Liver (tissue), 8 donors: ENCODE measurements at regions not wholly inside any gene's neighbourhood (a gene's known extent, or its start where the extent isn't known, plus 50 kb on each side); places are given as distances from the start of the nearest gene placed in this dataset.

ENCODE experiments used
- DNase-seq: peaks from one replicate; pipeline ENCODE4 v3.0.0-alpha.2; 2017; ENCODE audit warnings: low spot score
- H3K27ac ChIP-seq, 2 donors: one replicate each; pipeline ENCODE4 v1.7.0; 2013; ENCODE audit warnings: inconsistent platforms in 2 of 2, low read length in 2 of 2, control low read depth in 1 of 2, low read depth in 1 of 2, mild to moderate bottlenecking in 1 of 2
- H3K27me3 ChIP-seq, 4 donors: one replicate each; pipeline versions ENCODE4 v1.6.1 to v1.7.0; 2013; ENCODE audit warnings: low read length in 3 of 4, inconsistent platforms in 1 of 4, mild to moderate bottlenecking in 1 of 4, moderate library complexity in 1 of 4; ENCODE audit not compliant: control insufficient read depth in 4 of 4, insufficient read depth in 4 of 4
- H3K36me3 ChIP-seq, 4 donors: one replicate each; pipeline versions ENCODE4 v1.6.1 to v1.7.0; 2013; ENCODE audit warnings: low read length in 3 of 4, mild to moderate bottlenecking in 3 of 4, low read depth in 1 of 4, moderate library complexity in 1 of 4; ENCODE audit not compliant: control insufficient read depth in 4 of 4, insufficient read depth in 3 of 4
- H3K4me1 ChIP-seq, 4 donors: one replicate each; pipeline versions ENCODE4 v1.6.1 to v1.7.0; 2013; ENCODE audit warnings: low read length in 3 of 4, mild to moderate bottlenecking in 3 of 4, moderate library complexity in 1 of 4; ENCODE audit not compliant: control insufficient read depth in 4 of 4, insufficient read depth in 4 of 4
- H3K4me3 ChIP-seq, 3 donors: one replicate each; pipeline versions ENCODE4 v1.6.1 to v1.7.0; 2013; ENCODE audit warnings: low read length in 3 of 3, control low read depth in 1 of 3, low read depth in 1 of 3, mild to moderate bottlenecking in 1 of 3
- H3K9ac ChIP-seq, 2 donors: one replicate each; pipeline ENCODE4 v1.7.0; 2013; ENCODE audit warnings: low read length in 2 of 2, mild to moderate bottlenecking in 2 of 2, moderate library complexity in 2 of 2, control low read depth in 1 of 2, low read depth in 1 of 2
- H3K9me3 ChIP-seq, 4 donors: one replicate each; pipeline versions ENCODE4 v1.6.1 to v1.7.0; 2013; ENCODE audit warnings: low read length in 3 of 4; ENCODE audit not compliant: control insufficient read depth in 4 of 4
- ATF3 ChIP-seq: IDR thresholded peaks from 2 replicates; pipeline ENCODE4 v1.6.1; 2016; ENCODE audit warnings: antibody characterized with exemption
- CTCF ChIP-seq: fragments of 150-350 bp; IDR thresholded peaks from 2 replicates; pipeline ENCODE4 v1.5.1; 2017; ENCODE audit warnings: improper control_type of control experiment, low read depth, low read length; ENCODE audit not compliant: missing input control
- EGR1 ChIP-seq, 2 donors: IDR thresholded peaks; 2 replicates each; pipeline ENCODE4 v1.6.1; 2016 to 2018; ENCODE audit warnings: antibody characterized with exemption in 2 of 2, low read depth in 2 of 2
- FOXA2 ChIP-seq: IDR thresholded peaks from 2 replicates; pipeline ENCODE4 v1.6.1; 2016; ENCODE audit warnings: antibody characterized with exemption
- GABPA ChIP-seq, 2 donors: IDR thresholded peaks in 1 of 2; conservative IDR thresholded peaks in 1 of 2; 2 replicates each; pipeline ENCODE4 v1.6.1; 2016; ENCODE audit warnings: antibody characterized with exemption in 2 of 2, mild to moderate bottlenecking in 1 of 2, moderate library complexity in 1 of 2
- HNF4A ChIP-seq, 2 donors: conservative IDR thresholded peaks; 2 replicates each; pipeline ENCODE4 v1.6.1; 2016; ENCODE audit warnings: antibody characterized with exemption in 2 of 2, mild to moderate bottlenecking in 2 of 2
- HNF4G ChIP-seq: IDR thresholded peaks from 2 replicates; pipeline ENCODE4 v1.6.1; 2016; ENCODE audit warnings: antibody characterized with exemption
- JUND ChIP-seq, 2 donors: IDR thresholded peaks; 2 replicates each; pipeline ENCODE4 v1.6.1; 2016; ENCODE audit warnings: antibody characterized with exemption in 2 of 2
- MAX ChIP-seq: IDR thresholded peaks from 2 replicates; pipeline ENCODE4 v1.6.1; 2016; ENCODE audit warnings: antibody characterized with exemption
- NR2F2 ChIP-seq: IDR thresholded peaks from 2 replicates; pipeline ENCODE4 v1.6.1; 2016; ENCODE audit warnings: antibody characterized with exemption
- RAD21 ChIP-seq, 2 donors: IDR thresholded peaks; 2 replicates each; pipeline ENCODE4 v1.6.1; 2016; ENCODE audit warnings: antibody characterized with exemption in 2 of 2, mild to moderate bottlenecking in 2 of 2
- REST ChIP-seq: IDR thresholded peaks from 2 replicates; pipeline ENCODE4 v1.6.1; 2016; ENCODE audit warnings: antibody characterized with exemption, mild to moderate bottlenecking
- RXRA ChIP-seq, 2 donors: IDR thresholded peaks; 2 replicates each; pipeline ENCODE4 v1.6.1; 2017 to 2018; ENCODE audit warnings: antibody characterized with exemption in 2 of 2, mild to moderate bottlenecking in 1 of 2
- SP1 ChIP-seq: IDR thresholded peaks from 2 replicates; pipeline ENCODE4 v1.6.1; 2018; ENCODE audit warnings: antibody characterized with exemption, mild to moderate bottlenecking
- TAF1 ChIP-seq: conservative IDR thresholded peaks from 2 replicates; pipeline ENCODE4 v1.6.1; 2016; ENCODE audit warnings: antibody characterized with exemption, mild to moderate bottlenecking
- YY1 ChIP-seq: IDR thresholded peaks from 2 replicates; pipeline ENCODE4 v1.6.1; 2016; ENCODE audit warnings: antibody characterized with exemption, mild to moderate bottlenecking
- ZBTB33 ChIP-seq: IDR thresholded peaks from 2 replicates; pipeline ENCODE4 v1.6.1; 2016; ENCODE audit warnings: antibody characterized with exemption
- WGBS: extraction: QIAGEN DNeasy Blood & Tissue Kit; methylation state at CpG from one replicate; pipeline ENCODE4 v1.1.7; 2013; 5-methylcytosine and 5-hydroxymethylcytosine counted together
- donor health status: healthy.
- donor health status: healthy.
- donor health status: healthy.
- donor health status: healthy.
- donor health status: healthy.

- no peak overlapping the region for H3K9ac ChIP-seq
- no peak for TF ChIP-seq FOXA2
- TF ChIP-seq CTCF: no peak
- TF ChIP-seq RXRA (IDR thresholded peaks at IDR 0.05): no peak
- TF ChIP-seq GABPA (IDR thresholded peaks at IDR 0.05 in 1 of 2, conservative IDR thresholded peaks at IDR 0.05 in 1 of 2): no peak
- TF ChIP-seq ZBTB33: no peak
- TF ChIP-seq HNF4G: no peak
- no peak for TF ChIP-seq YY1
- no peak for TF ChIP-seq HNF4A (conservative IDR thresholded peaks at IDR 0.05)
- no peak for TF ChIP-seq RAD21 (IDR thresholded peaks at IDR 0.05)
- no peak for TF ChIP-seq TAF1
- TF ChIP-seq NR2F2: no peak
- no peak for TF ChIP-seq REST
- no peak for TF ChIP-seq ATF3
- no peak for TF ChIP-seq MAX
- no peak for TF ChIP-seq SP1
- no peak for TF ChIP-seq JUND (IDR thresholded peaks at IDR 0.05)
- TF ChIP-seq EGR1 (IDR thresholded peaks at IDR 0.05; ENCODE audit: low read depth in 2 of 2): no peak
- no peak overlapping the region for H3K4me3 ChIP-seq
- peaks cover 2 to 14% (median 6%) of the 10 kb centered on the region in 4 donors for H3K4me1 ChIP-seq
- no peaks in the 10 kb centered on the region for H3K27me3 ChIP-seq
- H3K36me3 ChIP-seq: no peaks in the 10 kb centered on the region
- no peak for DNase-seq
- peaks cover 0 to 3% (median 0%) of the 10 kb centered on the region in 4 donors for H3K9me3 ChIP-seq
- WGBS: 66% methylated on average over 2 of the region's 2 CpGs
- H3K27ac ChIP-seq: no peak overlapping the region
These were observed 213.9 kb upstream of the USP25 start for GRCh38 chr21:15515908-15516307.

- Histone ChIP-seq H3K9ac (no peak overlapping the region), H3K9me3 (peaks cover 0 to 3% (median 0%) of the 10 kb centered on the region in 4 donors), H3K27ac (no peak overlapping the region), H3K36me3 (no peaks in the 10 kb centered on the region), H3K27me3 (no peaks in the 10 kb centered on the region), H3K4me3 (no peak overlapping the region), H3K4me1 (peaks cover 2 to 14% (median 6%) of the 10 kb centered on the region in 4 donors)
- TF ChIP-seq SP1: no peak
- TF ChIP-seq TAF1: no peak
- TF ChIP-seq EGR1 (IDR thresholded peaks at IDR 0.05; ENCODE audit: low read depth in 2 of 2): no peak
- TF ChIP-seq MAX: no peak
- no peak for TF ChIP-seq ZBTB33
- no peak for DNase-seq
These were observed 212.4 kb upstream of the USP25 start for GRCh38 chr21:15517394-15517793.
